Activated CD8-positive, alpha-beta memory T cell treated with anti-CD3 and anti-CD28 coated beads for 1 hour (primary cell): ENCODE measurements at regions not wholly inside any gene's neighbourhood (a gene's known extent, or its start where the extent isn't known, plus 50 kb on each side); places are given as distances from the start of the nearest gene placed in this dataset.

Source experiments
- DNase-seq, 2 donors: peaks; one replicate each; pipeline ENCODE4 v3.0.0-alpha.2; 2020; ENCODE audit warnings: low read depth in 1 of 2; ENCODE audit errors: extremely low read depth in 1 of 2

DNA sequence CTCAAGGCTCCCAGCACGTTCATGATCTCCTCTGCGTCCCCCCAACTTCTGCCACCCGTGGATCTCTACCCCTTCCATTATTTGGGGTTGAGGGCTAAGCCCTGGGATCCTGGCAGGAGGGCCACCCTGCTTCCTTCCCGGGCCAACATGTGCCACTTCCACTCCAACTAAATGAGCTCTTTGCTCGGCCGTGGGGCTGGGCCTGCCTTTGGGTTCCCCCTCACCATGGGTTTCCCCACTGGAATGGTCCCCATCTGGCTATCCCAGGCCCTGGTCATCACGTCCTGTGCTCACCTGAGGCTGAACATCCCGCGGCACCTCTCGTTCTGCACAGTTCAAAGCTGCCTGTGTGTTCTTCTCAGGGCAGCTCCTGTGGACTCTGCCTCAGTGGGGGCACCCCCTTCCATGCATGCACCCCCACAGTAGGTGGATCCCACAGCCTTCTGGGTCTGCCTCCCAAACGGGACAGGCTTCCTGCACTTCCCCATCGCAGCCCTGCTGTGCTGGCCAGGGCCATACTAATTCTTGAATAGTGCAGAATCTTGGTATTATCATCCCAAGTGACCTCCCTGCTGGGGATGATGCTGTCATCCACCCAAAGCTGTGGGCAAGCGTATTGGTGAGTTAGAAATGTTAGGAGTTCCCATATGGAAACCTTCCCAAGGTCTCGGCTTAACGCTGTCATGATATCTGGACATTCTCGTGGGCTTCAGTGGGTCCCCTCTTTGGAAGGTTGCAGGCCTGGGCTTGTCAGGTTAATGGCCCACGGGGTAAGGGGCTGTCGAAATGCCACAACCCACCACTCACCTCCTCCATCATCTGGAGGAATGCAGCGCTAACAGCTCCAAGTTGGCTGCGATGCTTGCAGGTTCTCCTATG, 150.5 kb upstream of the TWIST2 start:
- DNase-seq = no peak

- DNase-seq = no peak
Measured at GRCh38 chr2:238698072-238698352, 149.9 kb upstream of the TWIST2 start.

- no peak for DNase-seq
Measured at GRCh38 chr2:238698451-238699306, 149.2 kb upstream of the TWIST2 start.

- no peak for DNase-seq
Measured at GRCh38 chr2:238699307-238700116, 148.4 kb upstream of the TWIST2 start.

GRCh38 chr2:238700117-238700457, 147.8 kb upstream of the TWIST2 start:
- no peak for DNase-seq

DNA sequence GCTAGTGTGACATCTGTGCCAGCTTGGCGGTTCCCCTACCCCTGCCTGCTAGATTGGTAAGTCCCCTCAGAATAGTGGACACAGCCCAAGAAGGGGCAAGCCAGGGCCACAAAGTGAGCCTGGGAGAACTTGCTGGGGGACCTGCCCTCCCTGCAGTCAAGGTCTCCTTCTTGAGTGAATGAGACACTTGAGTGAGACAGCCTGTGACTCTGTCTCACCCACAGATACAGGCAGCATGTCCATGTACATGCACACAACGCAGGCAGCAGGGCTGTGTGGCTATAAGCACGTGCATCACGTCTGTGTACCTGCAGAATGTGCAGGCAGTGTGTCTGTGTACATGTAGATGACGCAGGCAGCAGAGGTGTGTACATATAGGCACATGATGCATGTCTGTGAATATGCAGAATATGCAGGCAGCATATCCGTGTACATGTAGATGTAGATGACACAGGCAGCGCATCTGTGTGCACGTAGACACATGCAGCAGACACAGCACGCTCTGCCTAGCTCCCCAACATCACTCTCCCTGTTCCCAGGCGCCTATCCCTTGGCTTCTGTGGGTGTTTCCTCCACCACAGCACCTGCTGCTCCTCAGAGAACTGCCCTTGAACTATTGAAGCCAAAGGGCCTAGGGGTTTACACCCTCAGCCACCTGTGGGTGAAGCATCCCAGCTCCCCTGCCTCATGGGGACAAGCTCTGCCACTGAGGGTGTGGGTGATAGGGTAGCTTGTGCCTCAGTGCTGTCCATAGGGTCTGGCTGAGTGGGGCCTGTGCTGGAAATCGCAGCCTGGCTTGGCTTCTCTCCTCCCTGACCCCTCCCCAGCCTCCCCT, 147.2 kb upstream of the TWIST2 start:
- no peak for DNase-seq

DNA sequence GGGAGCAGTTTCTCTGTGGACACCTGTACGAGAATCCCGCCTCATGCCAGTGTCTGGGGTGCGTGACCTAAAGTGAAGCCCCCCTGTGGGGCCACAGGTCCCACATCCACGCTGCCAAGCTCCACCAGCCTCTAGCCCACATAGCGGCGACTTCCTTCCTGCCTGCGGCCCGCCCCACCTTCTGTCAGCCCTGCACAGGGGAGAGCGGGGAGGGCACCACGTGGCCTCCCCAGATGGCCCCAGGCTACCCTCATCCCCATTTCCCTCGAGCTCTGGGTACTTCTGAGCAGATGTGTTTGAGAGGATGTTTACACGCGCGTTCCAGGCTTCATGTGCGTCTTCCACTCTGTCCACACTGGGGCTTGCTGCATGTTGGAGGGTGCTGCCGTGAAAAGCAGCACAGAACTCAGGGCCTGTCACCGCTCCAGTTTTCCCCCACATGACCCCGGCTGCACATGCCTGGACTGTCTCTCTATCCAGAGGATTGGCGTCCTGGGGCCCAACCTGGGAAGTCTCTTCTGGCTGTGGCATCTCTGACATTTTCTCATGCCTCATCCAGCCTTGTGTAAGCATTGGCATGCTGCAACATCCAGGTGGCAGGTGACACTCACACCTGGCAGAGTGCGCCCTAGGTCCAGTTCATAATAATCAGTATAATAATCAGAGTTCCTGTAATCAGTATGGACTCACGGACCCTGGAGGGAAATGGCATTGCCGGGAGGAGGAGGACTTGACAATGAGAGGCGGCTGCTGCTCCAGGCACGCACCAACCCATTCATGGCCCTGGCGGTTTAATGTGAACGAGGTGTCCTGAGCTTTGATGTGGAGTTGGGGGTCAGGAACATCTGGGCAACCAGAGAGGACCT, 146.3 kb upstream of the TWIST2 start:
- DNase-seq = no peak

GRCh38 chr2:238702276-238703052, 145.4 kb upstream of the TWIST2 start:
- no peak for DNase-seq

DNA sequence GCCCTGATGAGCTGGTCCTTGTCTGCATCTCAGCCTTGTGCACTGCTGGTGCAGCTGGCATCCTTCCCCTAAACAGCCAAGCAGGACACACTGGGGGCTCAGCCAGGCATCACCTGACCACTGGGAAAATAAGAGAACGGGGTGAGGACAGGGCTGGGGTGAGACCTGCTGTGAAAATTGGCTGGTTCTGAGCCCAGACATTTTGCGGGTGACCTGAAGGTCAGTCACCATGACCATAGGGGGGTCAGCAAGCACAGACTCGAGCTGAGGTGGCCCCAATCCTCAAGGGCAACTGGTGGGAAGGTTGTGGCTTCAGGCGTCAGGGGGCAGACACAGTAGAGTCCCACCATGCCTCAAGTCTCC, 144.9 kb upstream of the TWIST2 start:
- no peak for DNase-seq

DNA sequence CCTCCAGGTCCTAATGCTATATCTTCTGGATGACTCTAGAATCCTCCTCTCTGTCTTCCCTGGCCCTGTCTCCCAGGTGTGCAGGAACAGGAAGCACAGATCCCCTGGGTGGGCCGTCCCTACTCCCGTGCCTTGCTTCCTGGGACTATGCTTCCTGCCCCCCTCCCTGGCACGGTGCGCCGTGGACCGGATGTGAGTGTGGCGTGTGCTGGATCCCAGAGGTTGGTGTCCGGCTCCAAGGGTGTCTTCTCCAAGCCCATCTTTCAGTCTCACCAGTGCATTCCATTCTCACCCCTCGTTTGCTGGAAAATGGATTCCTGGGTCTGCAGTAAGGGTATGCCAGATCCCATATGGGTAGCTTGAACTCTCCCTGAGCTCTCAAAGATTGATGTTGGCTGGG, 144.4 kb upstream of the TWIST2 start:
- DNase-seq = no peak

DNA sequence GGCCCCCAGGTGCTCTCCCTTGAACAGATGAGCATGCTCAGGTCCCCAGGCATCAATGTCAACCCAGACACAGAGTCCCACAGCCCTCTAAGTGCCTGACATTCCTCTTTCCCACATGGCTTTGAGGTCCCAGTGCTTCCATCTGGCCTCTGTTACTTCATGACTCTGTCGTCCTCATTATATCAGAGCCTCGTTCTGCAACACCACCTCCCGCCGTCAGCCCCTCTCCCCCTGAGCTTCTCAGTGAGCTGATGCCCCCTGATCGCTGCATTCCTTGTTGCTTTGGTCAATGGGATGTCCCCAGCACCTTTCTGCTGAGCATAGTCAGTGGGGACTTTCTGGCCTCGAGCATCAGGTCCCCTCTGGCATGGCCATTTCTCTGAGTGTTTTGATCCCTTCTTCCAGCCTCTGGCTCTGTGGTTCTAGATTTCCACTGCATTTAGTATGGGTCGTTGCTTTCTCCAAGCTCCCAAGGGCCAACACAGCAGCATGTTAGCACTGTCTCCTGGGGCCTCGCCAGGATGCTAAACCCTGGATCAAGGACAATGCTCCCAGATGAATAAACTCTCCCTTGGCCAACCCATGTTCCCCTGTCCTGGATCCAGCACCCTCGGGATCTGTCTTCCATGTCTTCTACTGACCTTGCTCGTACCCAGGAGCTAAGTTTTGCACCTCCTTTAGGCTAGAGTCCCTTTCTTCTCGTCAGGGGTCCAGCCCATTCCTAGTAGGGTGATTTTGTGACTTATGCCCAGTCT, 143.2 kb upstream of the TWIST2 start:
- DNase-seq = no peak

GRCh38 chr2:238706163-238706562, 141.7 kb upstream of the TWIST2 start:
- DNase-seq = no peak

- DNase-seq = no peak
Measured at GRCh38 chr2:238706673-238707072, 141.2 kb upstream of the TWIST2 start.

DNA sequence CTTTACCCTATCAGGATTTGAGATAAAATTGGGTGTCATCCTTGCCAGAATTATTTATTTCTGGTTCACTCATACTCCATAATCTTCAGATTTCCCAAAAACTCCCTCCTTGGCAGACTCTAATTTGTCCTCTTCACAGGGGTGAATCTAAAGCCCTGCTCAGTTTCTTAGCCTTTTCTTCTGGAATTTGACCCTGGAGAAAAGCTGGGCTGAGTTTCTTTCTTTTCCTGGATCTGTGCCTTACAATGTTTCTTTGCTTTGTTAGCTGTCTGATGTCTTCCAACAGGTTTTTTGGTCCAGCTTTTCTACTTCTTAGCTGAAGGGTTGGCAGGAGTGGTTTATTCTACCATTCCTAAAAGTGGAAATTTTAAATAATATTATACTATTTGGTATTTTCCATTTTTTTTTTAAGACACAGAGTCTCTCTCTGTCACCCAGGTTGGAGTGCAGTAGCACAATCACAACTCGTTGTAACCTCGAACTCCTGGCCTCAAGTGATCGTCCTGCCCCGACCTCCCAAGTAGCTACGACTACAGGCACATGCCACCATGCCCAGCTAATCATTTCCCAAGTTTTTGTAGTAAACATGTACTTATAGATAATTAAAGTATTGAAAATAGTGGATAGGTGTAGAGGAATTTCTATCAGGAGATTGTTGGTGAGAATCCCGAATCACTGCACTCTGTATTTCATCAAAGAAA, 138.4 kb upstream of the TWIST2 start:
- DNase-seq = no peak

GRCh38 chr2:238710032-238710735, 137.7 kb upstream of the TWIST2 start:
- no peak for DNase-seq

- no peak for DNase-seq
Measured at GRCh38 chr2:238710787-238711186, 137.1 kb upstream of the TWIST2 start.

DNA sequence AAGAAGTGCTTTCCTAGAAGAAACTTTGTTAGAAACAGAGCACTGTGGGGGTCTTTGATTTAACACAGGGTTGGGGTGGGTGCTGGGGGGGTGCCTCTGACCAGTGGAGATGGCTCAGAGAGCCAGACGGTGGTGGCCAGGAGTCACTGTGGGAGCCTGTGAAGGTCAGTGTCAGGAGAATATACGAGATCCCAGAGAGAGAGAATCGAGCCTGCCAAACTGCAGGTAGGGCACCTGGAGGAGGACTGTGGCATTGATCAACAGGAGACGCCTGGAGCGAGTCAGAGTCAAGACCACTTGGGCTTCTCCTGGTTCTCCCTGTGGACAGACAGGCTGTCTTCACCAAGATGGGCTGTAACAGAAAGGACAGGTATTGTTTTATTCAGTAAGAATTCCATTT, 136.5 kb upstream of the TWIST2 start:
- no peak for DNase-seq
